ENCODE measurements at regions not wholly inside any gene's neighbourhood (a gene's known extent, or its start where the extent isn't known, plus 50 kb on each side); places are given as distances from the start of the nearest gene placed in this dataset.
"Not testable (repeated sequence)": the region's sequence is repeated elsewhere in the genome, so short reads cannot be mapped to it uniquely, and the experiment has no call there.

GRCh38 chr9:2378816-2379215 lies 242.8 kb upstream of the VLDLR start:
- H3K27me3 ChIP-seq (ENCODE audit: insufficient read depth, insufficient read length): no peaks in the 10 kb centered on the region
- H3K4me3 ChIP-seq (ENCODE audit: insufficient read length, low read depth): no peak overlapping the region
- H3K36me3 ChIP-seq (ENCODE audit: insufficient read depth, insufficient read length, low read length): no peaks in the 10 kb centered on the region
- TF ChIP-seq ZNF274 (IDR thresholded peaks at IDR 0.05; ENCODE audit: low read depth, low read length): no peak
- TF ChIP-seq YY1 (IDR thresholded peaks at IDR 0.05; ENCODE audit: insufficient read depth, insufficient read length): no peak
- TF ChIP-seq SUZ12 (IDR thresholded peaks at IDR 0.05; ENCODE audit: extremely low read depth, insufficient read depth, insufficient read length): no peak
- DNase-seq (ENCODE audit: low read depth, low spot score): no peak
- 0 out of 2 replicates have a peak, but pooled peaks cover 3% of the 10 kb centered on the region for H3K9me3 ChIP-seq (ENCODE audit: insufficient read depth, low read length)
- no peaks in the 10 kb centered on the region for H3K4me1 ChIP-seq (ENCODE audit: insufficient read depth, insufficient read length)
- H3K9ac ChIP-seq (ENCODE audit: insufficient read length, low read depth): no peak overlapping the region

GRCh38 chr9:2384741-2385140 lies 236.8 kb upstream of the VLDLR start:
- no peak overlapping the region for H3K4me3 ChIP-seq (ENCODE audit: insufficient read length, low read depth)
- no peak overlapping the region for H3K9ac ChIP-seq (ENCODE audit: insufficient read length, low read depth)
- H3K36me3 ChIP-seq (ENCODE audit: insufficient read depth, insufficient read length, low read length): no peaks in the 10 kb centered on the region
- H3K9me3 ChIP-seq (ENCODE audit: insufficient read depth, low read length): no peaks in the 10 kb centered on the region
- TF ChIP-seq SUZ12 (IDR thresholded peaks at IDR 0.05; ENCODE audit: extremely low read depth, insufficient read depth, insufficient read length) (no peak), YY1 (IDR thresholded peaks at IDR 0.05; ENCODE audit: insufficient read depth, insufficient read length) (no peak), ZNF274 (IDR thresholded peaks at IDR 0.05; ENCODE audit: low read depth, low read length) (no peak)
- no peak for DNase-seq (ENCODE audit: low read depth, low spot score)
- no peaks in the 10 kb centered on the region for H3K4me1 ChIP-seq (ENCODE audit: insufficient read depth, insufficient read length)
- no peaks in the 10 kb centered on the region for H3K27me3 ChIP-seq (ENCODE audit: insufficient read depth, insufficient read length)

GRCh38 chr9:2385746-2386145 lies 235.8 kb upstream of the VLDLR start:
- no peak for DNase-seq (ENCODE audit: low read depth, low spot score)
- Histone ChIP-seq H3K27me3 (ENCODE audit: insufficient read depth, insufficient read length) (no peaks in the 10 kb centered on the region), H3K4me3 (ENCODE audit: insufficient read length, low read depth) (no peak overlapping the region), H3K36me3 (ENCODE audit: insufficient read depth, insufficient read length, low read length) (no peaks in the 10 kb centered on the region), H3K9ac (ENCODE audit: insufficient read length, low read depth) (no peak overlapping the region), H3K9me3 (ENCODE audit: insufficient read depth, low read length) (no peaks in the 10 kb centered on the region), H3K4me1 (ENCODE audit: insufficient read depth, insufficient read length) (no peaks in the 10 kb centered on the region)
- TF ChIP-seq SUZ12 (IDR thresholded peaks at IDR 0.05; ENCODE audit: extremely low read depth, insufficient read depth, insufficient read length) (no peak), YY1 (IDR thresholded peaks at IDR 0.05; ENCODE audit: insufficient read depth, insufficient read length) (no peak), ZNF274 (IDR thresholded peaks at IDR 0.05; ENCODE audit: low read depth, low read length) (no peak)

- DNase-seq (ENCODE audit: low read depth, low spot score): no peak
- H3K27me3 ChIP-seq (ENCODE audit: insufficient read depth, insufficient read length): no peaks in the 10 kb centered on the region
- H3K9ac ChIP-seq (ENCODE audit: insufficient read length, low read depth): no peak overlapping the region
- no peak overlapping the region for H3K4me3 ChIP-seq (ENCODE audit: insufficient read length, low read depth)
- H3K4me1 ChIP-seq (ENCODE audit: insufficient read depth, insufficient read length): no peaks in the 10 kb centered on the region
- no peaks in the 10 kb centered on the region for H3K36me3 ChIP-seq (ENCODE audit: insufficient read depth, insufficient read length, low read length)
- H3K9me3 ChIP-seq (ENCODE audit: insufficient read depth, low read length): no peaks in the 10 kb centered on the region
- TF ChIP-seq YY1 (IDR thresholded peaks at IDR 0.05; ENCODE audit: insufficient read depth, insufficient read length) (no peak), SUZ12 (IDR thresholded peaks at IDR 0.05; ENCODE audit: extremely low read depth, insufficient read depth, insufficient read length) (no peak), ZNF274 (IDR thresholded peaks at IDR 0.05; ENCODE audit: low read depth, low read length) (no peak)
These were observed 235.0 kb upstream of the VLDLR start for GRCh38 chr9:2386566-2386965.

- DNase-seq (ENCODE audit: low read depth, low spot score): no peak
- H3K9me3 ChIP-seq (ENCODE audit: insufficient read depth, low read length): 0 out of 2 replicates have a peak, but pooled peaks cover 2% of the 10 kb centered on the region
- H3K4me1 ChIP-seq (ENCODE audit: insufficient read depth, insufficient read length): no peaks in the 10 kb centered on the region
- no peak for TF ChIP-seq ZNF274 (IDR thresholded peaks at IDR 0.05; ENCODE audit: low read depth, low read length)
- TF ChIP-seq YY1 (IDR thresholded peaks at IDR 0.05; ENCODE audit: insufficient read depth, insufficient read length): no peak
- TF ChIP-seq SUZ12 (IDR thresholded peaks at IDR 0.05; ENCODE audit: extremely low read depth, insufficient read depth, insufficient read length): no peak
- no peak overlapping the region for H3K4me3 ChIP-seq (ENCODE audit: insufficient read length, low read depth)
- no peaks in the 10 kb centered on the region for H3K27me3 ChIP-seq (ENCODE audit: insufficient read depth, insufficient read length)
- H3K9ac ChIP-seq (ENCODE audit: insufficient read length, low read depth): no peak overlapping the region
- H3K36me3 ChIP-seq (ENCODE audit: insufficient read depth, insufficient read length, low read length): no peaks in the 10 kb centered on the region
These were observed 234.4 kb upstream of the VLDLR start for GRCh38 chr9:2387166-2387565.

GRCh38 chr9:2389404-2389803 lies 232.2 kb upstream of the VLDLR start:
- TF ChIP-seq SUZ12 (IDR thresholded peaks at IDR 0.05; ENCODE audit: extremely low read depth, insufficient read depth, insufficient read length): no peak
- TF ChIP-seq YY1 (IDR thresholded peaks at IDR 0.05; ENCODE audit: insufficient read depth, insufficient read length): no peak
- no peak for TF ChIP-seq ZNF274 (IDR thresholded peaks at IDR 0.05; ENCODE audit: low read depth, low read length)
- Histone ChIP-seq H3K4me1 (ENCODE audit: insufficient read depth, insufficient read length) (no peaks in the 10 kb centered on the region), H3K4me3 (ENCODE audit: insufficient read length, low read depth) (no peak overlapping the region), H3K9me3 (ENCODE audit: insufficient read depth, low read length) (0 out of 2 replicates have a peak, but pooled peaks cover 8% of the 10 kb centered on the region), H3K9ac (ENCODE audit: insufficient read length, low read depth) (no peak overlapping the region), H3K36me3 (ENCODE audit: insufficient read depth, insufficient read length, low read length) (no peaks in the 10 kb centered on the region), H3K27me3 (ENCODE audit: insufficient read depth, insufficient read length) (no peaks in the 10 kb centered on the region)
- no peak for DNase-seq (ENCODE audit: low read depth, low spot score)

GRCh38 chr9:2390028-2390427 lies 231.6 kb upstream of the VLDLR start:
- 0 out of 2 replicates have a peak, but pooled peaks cover 8% of the 10 kb centered on the region for H3K9me3 ChIP-seq (ENCODE audit: insufficient read depth, low read length)
- no peaks in the 10 kb centered on the region for H3K27me3 ChIP-seq (ENCODE audit: insufficient read depth, insufficient read length)
- no peaks in the 10 kb centered on the region for H3K4me1 ChIP-seq (ENCODE audit: insufficient read depth, insufficient read length)
- H3K36me3 ChIP-seq (ENCODE audit: insufficient read depth, insufficient read length, low read length): no peaks in the 10 kb centered on the region
- no peak overlapping the region for H3K9ac ChIP-seq (ENCODE audit: insufficient read length, low read depth)
- no peak overlapping the region for H3K4me3 ChIP-seq (ENCODE audit: insufficient read length, low read depth)
- DNase-seq (ENCODE audit: low read depth, low spot score): no peak
- TF ChIP-seq ZNF274 (IDR thresholded peaks at IDR 0.05; ENCODE audit: low read depth, low read length) (no peak), YY1 (IDR thresholded peaks at IDR 0.05; ENCODE audit: insufficient read depth, insufficient read length) (no peak), SUZ12 (IDR thresholded peaks at IDR 0.05; ENCODE audit: extremely low read depth, insufficient read depth, insufficient read length) (no peak)

GRCh38 chr9:2391509-2392132 lies 230.0 kb upstream of the VLDLR start:
- H3K9ac ChIP-seq (ENCODE audit: insufficient read length, low read depth); H3K4me3 ChIP-seq (ENCODE audit: insufficient read length, low read depth); H3K4me1 ChIP-seq (ENCODE audit: insufficient read depth, insufficient read length); H3K36me3 ChIP-seq (ENCODE audit: insufficient read depth, insufficient read length, low read length); H3K9me3 ChIP-seq (ENCODE audit: insufficient read depth, low read length); DNase-seq (ENCODE audit: low read depth, low spot score); H3K27me3 ChIP-seq (ENCODE audit: insufficient read depth, insufficient read length): not testable (repeated sequence)

- not testable (repeated sequence) for H3K9me3 ChIP-seq (ENCODE audit: insufficient read depth, low read length); H3K4me3 ChIP-seq (ENCODE audit: insufficient read length, low read depth); H3K36me3 ChIP-seq (ENCODE audit: insufficient read depth, insufficient read length, low read length); H3K4me1 ChIP-seq (ENCODE audit: insufficient read depth, insufficient read length); DNase-seq (ENCODE audit: low read depth, low spot score); H3K9ac ChIP-seq (ENCODE audit: insufficient read length, low read depth); H3K27me3 ChIP-seq (ENCODE audit: insufficient read depth, insufficient read length)
These were observed 227.4 kb upstream of the VLDLR start for GRCh38 chr9:2394087-2394741.

All from NT2/D1 (cell line).